Lower lobe of right lung (tissue), 2 donors: ENCODE measurements at regions not wholly inside any gene's neighbourhood (a gene's known extent, or its start where the extent isn't known, plus 50 kb on each side); places are given as distances from the start of the nearest gene placed in this dataset.

Source experiments
- ATAC-seq, 2 donors: fragments of 200-7000 bp; cut with Tn5 transposase; one replicate each; pipeline ENCODE4 v1.9.1; 2020 to 2022; ENCODE audit warnings: mild to moderate bottlenecking in 2 of 2, moderate library complexity in 2 of 2
- DNase-seq: peaks from one replicate; pipeline ENCODE4 v3.0.0-alpha.2; 2020
- H3K27ac ChIP-seq: fragments of 200-600 bp; one replicate; pipeline ENCODE4 v1.8.0; 2022
- H3K27me3 ChIP-seq: fragments of 200-600 bp; one replicate; pipeline ENCODE4 v1.8.0; 2022; ENCODE audit warnings: low read depth
- H3K36me3 ChIP-seq: fragments of 200-600 bp; one replicate; pipeline ENCODE4 v1.8.0; 2022; ENCODE audit warnings: mild to moderate bottlenecking
- H3K4me1 ChIP-seq: fragments of 200-600 bp; one replicate; pipeline ENCODE4 v1.8.0; 2022
- H3K4me3 ChIP-seq: fragments of 200-600 bp; one replicate; pipeline ENCODE4 v1.8.0; 2022; ENCODE audit warnings: mild to moderate bottlenecking
- H3K9me3 ChIP-seq: fragments of 200-600 bp; one replicate; pipeline ENCODE4 v1.8.0; 2022
- intact Hi-C: fragments of 100-400 bp; cut with DNase I; formaldehyde crosslinking; loops from one replicate; pipeline ENCODE4 v1.11.0; 2022
- TF ChIP-seq, protein P1 (sequence below): fragments of 200-600 bp; IDR thresholded peaks from one replicate; pipeline ENCODE4 v1.8.0; 2022; ENCODE audit warnings: antibody characterized with exemption, mild to moderate bottlenecking
- donor health status: DM: no; HTN: yes; CAD: no; lungs with severe emphysema.

DNA sequence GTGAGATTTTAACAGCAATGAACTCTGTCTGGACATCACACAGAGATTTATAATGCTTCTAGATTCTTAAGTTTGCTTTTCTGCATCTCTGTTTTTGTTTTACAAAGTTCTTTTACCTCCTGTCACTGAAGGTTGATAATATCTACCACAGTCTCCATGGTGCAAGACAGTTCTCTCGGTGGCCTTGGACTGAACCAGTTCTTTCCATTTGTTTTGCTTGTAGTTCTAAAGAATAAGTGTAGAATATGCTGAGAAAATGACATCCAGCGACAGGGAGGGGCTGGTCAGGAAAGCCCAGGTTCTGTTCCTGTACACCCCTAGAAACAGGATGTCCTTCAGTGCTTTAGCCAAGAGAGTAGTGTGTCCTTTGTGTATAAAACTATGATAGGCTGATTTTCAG, 1079.5 kb upstream of the INTU start:
- no peaks in the 10 kb centered on the region for H3K27me3 ChIP-seq
- TF ChIP-seq, protein P1, sequence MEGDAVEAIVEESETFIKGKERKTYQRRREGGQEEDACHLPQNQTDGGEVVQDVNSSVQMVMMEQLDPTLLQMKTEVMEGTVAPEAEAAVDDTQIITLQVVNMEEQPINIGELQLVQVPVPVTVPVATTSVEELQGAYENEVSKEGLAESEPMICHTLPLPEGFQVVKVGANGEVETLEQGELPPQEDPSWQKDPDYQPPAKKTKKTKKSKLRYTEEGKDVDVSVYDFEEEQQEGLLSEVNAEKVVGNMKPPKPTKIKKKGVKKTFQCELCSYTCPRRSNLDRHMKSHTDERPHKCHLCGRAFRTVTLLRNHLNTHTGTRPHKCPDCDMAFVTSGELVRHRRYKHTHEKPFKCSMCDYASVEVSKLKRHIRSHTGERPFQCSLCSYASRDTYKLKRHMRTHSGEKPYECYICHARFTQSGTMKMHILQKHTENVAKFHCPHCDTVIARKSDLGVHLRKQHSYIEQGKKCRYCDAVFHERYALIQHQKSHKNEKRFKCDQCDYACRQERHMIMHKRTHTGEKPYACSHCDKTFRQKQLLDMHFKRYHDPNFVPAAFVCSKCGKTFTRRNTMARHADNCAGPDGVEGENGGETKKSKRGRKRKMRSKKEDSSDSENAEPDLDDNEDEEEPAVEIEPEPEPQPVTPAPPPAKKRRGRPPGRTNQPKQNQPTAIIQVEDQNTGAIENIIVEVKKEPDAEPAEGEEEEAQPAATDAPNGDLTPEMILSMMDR: no peak
- H3K4me3 ChIP-seq: no peak overlapping the region
- H3K27ac ChIP-seq: no peak overlapping the region
- no peaks in the 10 kb centered on the region for H3K4me1 ChIP-seq
- H3K9me3 ChIP-seq: no peaks in the 10 kb centered on the region
- H3K36me3 ChIP-seq: no peaks in the 10 kb centered on the region
- DNase-seq: no peak
- no peak for ATAC-seq
- intact Hi-C loops: no loop called here

DNA sequence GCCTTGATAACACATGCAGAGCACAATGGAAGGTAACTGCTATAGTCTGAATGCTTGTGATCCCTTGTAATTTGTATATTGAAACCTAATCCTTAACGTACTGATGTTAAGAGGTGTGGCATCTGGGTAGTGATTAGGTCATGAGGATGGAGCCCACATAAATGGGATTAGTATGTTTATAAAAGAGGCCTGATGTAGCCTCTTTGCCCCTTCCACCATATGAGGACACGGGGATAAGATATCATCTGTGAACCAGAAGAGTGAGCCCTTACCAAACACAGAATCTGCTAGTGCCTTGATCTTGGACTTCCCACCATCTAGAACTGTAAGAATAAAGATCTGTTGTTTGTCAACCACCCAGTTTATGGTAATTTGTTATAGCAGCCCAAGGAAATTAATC, 1074.2 kb upstream of the INTU start:
- ATAC-seq: no peak
- TF ChIP-seq, protein P1: no peak
- Histone ChIP-seq H3K4me1 (no peaks in the 10 kb centered on the region), H3K27ac (no peak overlapping the region), H3K36me3 (no peaks in the 10 kb centered on the region), H3K9me3 (no peaks in the 10 kb centered on the region), H3K27me3 (no peaks in the 10 kb centered on the region), H3K4me3 (no peak overlapping the region)
- DNase-seq: no peak
- intact Hi-C loops: no loop called here

DNA sequence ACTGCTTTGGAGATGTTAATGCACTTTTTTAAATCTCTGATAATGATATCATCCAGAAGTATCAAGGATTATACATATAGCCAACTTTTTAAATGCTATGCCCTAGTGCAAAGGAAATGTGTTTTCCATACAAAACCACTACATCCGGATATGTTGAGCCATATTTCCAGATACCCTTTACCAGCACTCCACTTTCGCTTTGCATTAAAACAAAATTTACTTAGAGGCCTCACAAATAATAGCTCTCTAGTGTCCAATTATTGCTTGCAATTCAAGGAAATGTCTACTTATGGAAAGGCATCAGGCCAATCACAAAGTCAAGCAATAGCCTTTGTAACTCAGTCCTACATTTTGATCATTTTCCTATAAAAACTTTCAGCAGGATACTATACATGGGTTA, 1072.8 kb upstream of the INTU start:
- no peaks in the 10 kb centered on the region for H3K27me3 ChIP-seq
- no peak overlapping the region for H3K27ac ChIP-seq
- no peaks in the 10 kb centered on the region for H3K36me3 ChIP-seq
- intact Hi-C loops: no loop called here
- H3K4me3 ChIP-seq: no peak overlapping the region
- H3K4me1 ChIP-seq: no peaks in the 10 kb centered on the region
- ATAC-seq: no peak
- TF ChIP-seq, protein P1: no peak
- DNase-seq: no peak
- no peaks in the 10 kb centered on the region for H3K9me3 ChIP-seq

DNA sequence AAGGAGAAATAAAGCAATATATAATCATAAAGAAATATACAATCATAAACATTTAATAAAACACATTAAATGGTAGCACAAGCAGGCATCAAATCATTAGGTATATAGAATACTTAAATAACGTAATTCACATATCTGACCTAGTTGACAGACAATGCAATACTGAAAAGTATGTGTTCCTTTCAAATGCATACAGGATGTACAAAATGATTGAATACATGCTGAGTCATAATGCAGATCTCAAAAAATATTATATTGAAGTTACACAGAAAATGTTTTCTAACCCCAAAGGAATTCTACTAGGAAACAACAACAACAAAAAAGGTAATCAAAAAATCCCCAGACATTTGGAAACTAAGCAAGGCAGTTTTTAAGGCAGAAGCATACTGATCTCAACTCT, 1072.0 kb upstream of the INTU start:
- TF ChIP-seq, protein P1: no peak
- intact Hi-C loops: no loop called here
- ATAC-seq (no peak), DNase-seq (no peak)
- Histone ChIP-seq H3K4me1 (no peaks in the 10 kb centered on the region), H3K4me3 (no peak overlapping the region), H3K27me3 (no peaks in the 10 kb centered on the region), H3K27ac (no peak overlapping the region), H3K9me3 (no peaks in the 10 kb centered on the region), H3K36me3 (no peaks in the 10 kb centered on the region)

DNA sequence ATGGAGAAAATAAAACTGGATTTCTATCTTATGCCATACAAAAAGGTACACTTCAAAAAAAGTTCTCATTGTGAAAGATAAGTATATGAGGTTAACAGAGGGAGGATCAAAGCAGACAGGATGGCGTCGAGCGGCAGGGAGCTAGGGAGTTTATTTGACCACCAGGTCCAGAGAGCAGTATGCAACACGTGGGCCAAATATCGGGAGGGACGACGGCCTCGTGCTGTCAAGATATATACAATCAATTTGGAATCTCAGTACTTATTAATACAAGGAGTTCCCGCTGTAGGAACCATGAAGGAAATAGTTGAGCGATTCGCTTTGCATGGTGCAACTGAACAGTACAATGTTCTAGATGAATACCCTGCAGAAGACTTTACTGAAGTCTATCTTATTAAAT, 1069.4 kb upstream of the INTU start:
- no peak overlapping the region for H3K27ac ChIP-seq
- ATAC-seq (no peak), DNase-seq (no peak)
- H3K27me3 ChIP-seq: no peaks in the 10 kb centered on the region
- no peak overlapping the region for H3K4me3 ChIP-seq
- no peaks in the 10 kb centered on the region for H3K4me1 ChIP-seq
- TF ChIP-seq, protein P1: no peak
- no peaks in the 10 kb centered on the region for H3K9me3 ChIP-seq
- no peaks in the 10 kb centered on the region for H3K36me3 ChIP-seq
- intact Hi-C loops: no loop called here

DNA sequence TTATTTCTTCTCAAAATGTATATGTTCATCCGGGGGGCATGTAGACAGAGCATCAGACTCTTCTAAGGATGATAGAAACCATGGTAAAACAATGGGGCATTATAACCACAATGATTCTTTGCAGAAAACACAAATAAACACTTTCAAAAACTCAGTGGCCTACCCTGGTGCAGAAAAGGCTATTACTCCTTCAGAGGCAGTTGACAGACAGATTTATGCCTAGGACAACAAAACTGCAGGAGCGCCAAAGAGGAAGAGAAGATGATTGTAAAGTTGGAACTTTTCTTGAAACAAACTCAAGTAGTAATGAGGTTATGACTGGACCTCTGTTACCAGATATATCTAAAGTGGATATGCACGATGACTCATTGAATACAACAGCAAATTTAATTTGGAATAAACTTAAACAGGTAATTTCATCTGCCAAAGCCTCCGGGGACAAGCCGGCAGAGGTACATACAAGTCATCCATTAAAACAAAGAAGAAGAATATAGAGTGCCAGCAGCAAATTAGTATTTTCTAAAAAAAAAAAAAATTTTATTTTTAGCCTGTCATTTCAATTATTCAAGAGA, 1068.4 kb upstream of the INTU start:
- Histone ChIP-seq H3K9me3 (no peaks in the 10 kb centered on the region), H3K4me1 (no peaks in the 10 kb centered on the region), H3K27me3 (no peaks in the 10 kb centered on the region), H3K27ac (no peak overlapping the region), H3K4me3 (no peak overlapping the region), H3K36me3 (no peaks in the 10 kb centered on the region)
- ATAC-seq (no peak), DNase-seq (no peak)
- TF ChIP-seq, protein P1: no peak
- intact Hi-C loops: no loop called here
